DOHH2 (cell line): ENCODE measurements at regions not wholly inside any gene's neighbourhood (a gene's known extent, or its start where the extent isn't known, plus 50 kb on each side); places are given as distances from the start of the nearest gene placed in this dataset.

ENCODE experiments used
- H3F3A ChIP-seq: fragments of 200-600 bp; sonication (generic), shearing (Covaris generic); 2 replicates; pipeline ENCODE4 v1.6.0; 2016; ENCODE audit warnings: antibody characterized with exemption, mild to moderate bottlenecking; ENCODE audit not compliant: control insufficient read depth, insufficient read depth
- H3K27ac ChIP-seq: fragments of 200-600 bp; sonication (generic); 2 replicates; pipeline ENCODE4 v1.5.1; 2014; ENCODE audit warnings: low read depth, mild to moderate bottlenecking, low read length, moderate library complexity
- H3K27me3 ChIP-seq: fragments of 200-600 bp; sonication (generic); 2 replicates; pipeline ENCODE4 v1.6.1; 2014; ENCODE audit warnings: mild to moderate bottlenecking, low read length, mixed read lengths; ENCODE audit not compliant: control insufficient read depth
- H3K36me3 ChIP-seq: fragments of 200-600 bp; sonication (generic); 2 replicates; pipeline ENCODE4 v1.6.1; 2014; ENCODE audit warnings: mild to moderate bottlenecking, low read length, moderate library complexity, mixed read lengths; ENCODE audit not compliant: control insufficient read depth
- H3K4me1 ChIP-seq: fragments of 200-600 bp; sonication (generic); 2 replicates; pipeline ENCODE4 v1.6.1; 2014; ENCODE audit warnings: mild to moderate bottlenecking, low read length, mixed read lengths; ENCODE audit not compliant: control insufficient read depth
- H3K4me2 ChIP-seq: fragments of 200-600 bp; sonication (generic); 2 replicates; pipeline ENCODE4 v1.6.0; 2014; ENCODE audit warnings: mild to moderate bottlenecking, low read length, moderate library complexity
- H3K4me3 ChIP-seq: fragments of 200-600 bp; sonication (generic); 2 replicates; pipeline ENCODE4 v1.5.1; 2014; ENCODE audit warnings: mild to moderate bottlenecking, low read length, mixed read lengths
- H3K79me2 ChIP-seq: fragments of 200-600 bp; sonication (generic); 2 replicates; pipeline ENCODE4 v1.6.1; 2014; ENCODE audit warnings: mild to moderate bottlenecking, low read length, mixed read lengths; ENCODE audit not compliant: control insufficient read depth
- H3K9me2 ChIP-seq: fragments of 200-600 bp; sonication (generic); replicated peaks from 2 replicates; pipeline ENCODE4 v1.6.1; 2014; ENCODE audit warnings: mild to moderate bottlenecking, low read length, mixed read lengths; ENCODE audit not compliant: control insufficient read depth
- H3K9me3 ChIP-seq: fragments of 200-600 bp; sonication (generic); 2 replicates; pipeline ENCODE4 v1.6.1; 2014; ENCODE audit warnings: antibody characterized with exemption, low read length, mixed read lengths; ENCODE audit not compliant: control insufficient read depth, insufficient read depth
- H4K20me1 ChIP-seq: fragments of 200-600 bp; sonication (generic); 2 replicates; pipeline ENCODE4 v1.6.0; 2014; ENCODE audit warnings: low read depth, mild to moderate bottlenecking, antibody characterized with exemption, low read length, moderate library complexity; ENCODE audit not compliant: control insufficient read depth, insufficient read depth
- EZH2phosphoT487 ChIP-seq: fragments of 200-600 bp; sonication (generic); IDR thresholded peaks from 2 replicates; pipeline ENCODE4 v1.6.1; 2017; ENCODE audit warnings: borderline replicate concordance, mild to moderate bottlenecking, antibody characterized with exemption, low read length, moderate library complexity, mixed read lengths
- TF ChIP-seq, protein P1 (sequence below): fragments of 200-600 bp; sonication (generic); IDR thresholded peaks from one replicate; pipeline ENCODE4 v1.5.1; 2014; ENCODE audit warnings: antibody characterized with exemption, mild to moderate bottlenecking, low read depth, low read length; ENCODE audit not compliant: poor library complexity, severe bottlenecking

DNA sequence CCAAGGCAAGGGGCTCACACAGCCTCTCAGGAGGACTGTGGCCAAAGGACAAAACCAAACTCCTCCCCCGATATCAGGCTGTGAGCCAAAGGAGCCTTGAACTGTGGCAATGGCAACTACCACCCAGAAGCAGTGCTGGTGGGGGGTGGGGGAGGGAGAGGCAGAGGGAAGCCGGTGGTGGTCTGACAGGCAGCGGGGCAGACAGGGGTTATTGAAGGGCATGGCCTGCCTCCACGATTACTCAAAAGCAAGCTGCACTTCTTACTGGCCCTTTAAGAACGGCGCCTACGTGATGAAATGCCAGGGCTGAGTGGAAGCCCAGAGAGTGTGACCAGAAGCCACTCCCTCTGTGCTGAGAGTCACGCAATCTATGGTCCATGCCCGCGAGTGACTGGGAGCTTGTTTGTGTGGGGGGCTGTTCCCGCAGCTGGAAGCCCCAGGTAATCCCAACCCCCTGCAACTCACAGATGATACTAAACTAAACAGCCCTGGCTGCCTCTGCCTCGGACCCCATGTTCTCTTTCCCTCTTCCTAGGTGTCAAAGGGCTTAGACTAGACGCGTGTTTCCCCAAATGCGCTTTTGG lies 128.2 kb upstream of the CXCR4 start:
- peak overlapping the region; percentile 36 for H3K4me3 ChIP-seq
- peak overlapping the region; percentile 65 for H3K4me2 ChIP-seq

DNA sequence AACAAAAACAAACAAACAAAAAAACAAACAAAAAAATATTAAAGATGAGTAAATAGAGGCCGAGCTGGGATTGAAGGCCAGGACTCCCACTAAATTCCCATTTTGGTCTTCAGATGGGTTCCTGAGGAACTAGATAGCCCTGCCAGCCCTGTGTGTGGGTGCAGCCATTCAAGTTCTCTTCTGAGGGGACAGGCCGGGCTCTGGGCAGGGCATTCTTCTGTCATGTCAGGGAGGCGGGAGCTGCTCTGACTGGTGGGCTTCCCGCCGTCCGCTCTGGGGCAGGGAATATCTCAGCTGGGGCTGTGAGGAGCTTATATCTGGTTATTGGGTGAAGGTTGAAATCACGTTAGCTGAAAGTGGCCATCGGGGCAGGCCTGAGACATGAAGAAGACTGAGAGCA lies 127.3 kb upstream of the CXCR4 start:
- Histone ChIP-seq H3K4me3 (peak overlapping the region; percentile 36; the same call in 1 of the 2 replicates), H3K4me2 (peak overlapping the region; percentile 65), H3F3A (peaks cover 11% of the 10 kb centered on the region), H3K27ac (peak overlapping the region; percentile 48), H3K27me3 (no peaks in the 10 kb centered on the region), H4K20me1 (no peaks in the 10 kb centered on the region), H3K36me3 (peaks cover 5% of the 10 kb centered on the region), H3K9me2 (no peaks in the 10 kb centered on the region), H3K79me2 (no peaks in the 10 kb centered on the region), H3K4me1 (peaks cover 87% of the 10 kb centered on the region), H3K9me3 (no peaks in the 10 kb centered on the region)
- TF ChIP-seq, protein P1, sequence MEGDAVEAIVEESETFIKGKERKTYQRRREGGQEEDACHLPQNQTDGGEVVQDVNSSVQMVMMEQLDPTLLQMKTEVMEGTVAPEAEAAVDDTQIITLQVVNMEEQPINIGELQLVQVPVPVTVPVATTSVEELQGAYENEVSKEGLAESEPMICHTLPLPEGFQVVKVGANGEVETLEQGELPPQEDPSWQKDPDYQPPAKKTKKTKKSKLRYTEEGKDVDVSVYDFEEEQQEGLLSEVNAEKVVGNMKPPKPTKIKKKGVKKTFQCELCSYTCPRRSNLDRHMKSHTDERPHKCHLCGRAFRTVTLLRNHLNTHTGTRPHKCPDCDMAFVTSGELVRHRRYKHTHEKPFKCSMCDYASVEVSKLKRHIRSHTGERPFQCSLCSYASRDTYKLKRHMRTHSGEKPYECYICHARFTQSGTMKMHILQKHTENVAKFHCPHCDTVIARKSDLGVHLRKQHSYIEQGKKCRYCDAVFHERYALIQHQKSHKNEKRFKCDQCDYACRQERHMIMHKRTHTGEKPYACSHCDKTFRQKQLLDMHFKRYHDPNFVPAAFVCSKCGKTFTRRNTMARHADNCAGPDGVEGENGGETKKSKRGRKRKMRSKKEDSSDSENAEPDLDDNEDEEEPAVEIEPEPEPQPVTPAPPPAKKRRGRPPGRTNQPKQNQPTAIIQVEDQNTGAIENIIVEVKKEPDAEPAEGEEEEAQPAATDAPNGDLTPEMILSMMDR = no peak
- no peak for TF ChIP-seq EZH2phosphoT487

More for the DNA sequence above, 128.2 kb upstream of the CXCR4 start:
- no peaks in the 10 kb centered on the region for H3K36me3 ChIP-seq
- H3K9me3 ChIP-seq = no peaks in the 10 kb centered on the region
- TF ChIP-seq EZH2phosphoT487 = no peak
- TF ChIP-seq, protein P1 = no peak
- H3K27me3 ChIP-seq = no peaks in the 10 kb centered on the region
- H4K20me1 ChIP-seq = no peaks in the 10 kb centered on the region
- peaks cover 84% of the 10 kb centered on the region for H3K4me1 ChIP-seq
- H3K27ac ChIP-seq = peak overlapping the region; percentile 48
- peaks cover 9% of the 10 kb centered on the region for H3F3A ChIP-seq
- H3K79me2 ChIP-seq = no peaks in the 10 kb centered on the region
- no peaks in the 10 kb centered on the region for H3K9me2 ChIP-seq

DNA sequence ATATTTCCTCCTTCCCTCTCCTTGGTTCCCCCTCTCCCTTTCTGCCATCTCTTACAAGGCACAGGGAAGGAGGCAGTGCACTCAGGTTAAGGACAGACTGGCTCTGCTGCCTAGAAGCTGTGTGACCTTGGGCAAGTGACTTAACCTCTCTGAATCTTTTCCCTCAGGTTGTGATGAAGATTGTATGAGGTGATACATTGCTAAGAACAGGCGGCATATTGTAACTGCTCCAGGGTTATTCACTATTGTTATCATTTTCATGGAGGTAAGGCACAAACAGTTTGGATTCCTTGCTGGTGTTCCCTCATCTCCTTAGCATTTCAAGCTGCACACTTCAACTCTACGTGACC lies 126.6 kb upstream of the CXCR4 start:
- Histone ChIP-seq H3K4me1 (peaks cover 94% of the 10 kb centered on the region), H3K4me3 (no peak overlapping the region), H3F3A (peaks cover 14% of the 10 kb centered on the region), H3K27me3 (no peaks in the 10 kb centered on the region), H3K9me3 (no peaks in the 10 kb centered on the region), H4K20me1 (no peaks in the 10 kb centered on the region), H3K27ac (no peak overlapping the region), H3K9me2 (no peaks in the 10 kb centered on the region), H3K4me2 (peak overlapping the region; percentile 12; the same call in 1 of the 2 replicates), H3K79me2 (no peaks in the 10 kb centered on the region), H3K36me3 (peaks cover 7% of the 10 kb centered on the region)
- TF ChIP-seq, protein P1 = no peak
- TF ChIP-seq EZH2phosphoT487 = no peak
